Mesenchymal stem cell (in vitro differentiated cells and primary cell): ENCODE measurements at regions not wholly inside any gene's neighbourhood (a gene's known extent, or its start where the extent isn't known, plus 50 kb on each side); places are given as distances from the start of the nearest gene placed in this dataset.
A peak's percentile ranks its signal among the peaks of the same experiment; 100 is the strongest.

Source experiments
- DNase-seq: peaks from one replicate; pipeline ENCODE4 v3.0.0-alpha.2; 2013
- H2AFZ ChIP-seq: one replicate; pipeline ENCODE4 v1.6.1; 2013; ENCODE audit warnings: low read depth, mild to moderate bottlenecking, control low read depth, inconsistent platforms, low read length, moderate library complexity
- H2AK5ac ChIP-seq: 2 replicates; pipeline ENCODE4 v1.6.1; 2013; ENCODE audit warnings: low read length, moderate library complexity, mild to moderate bottlenecking, inconsistent platforms; ENCODE audit not compliant: severe bottlenecking
- H2BK120ac ChIP-seq: one replicate; pipeline ENCODE4 v1.6.1; 2013; ENCODE audit warnings: low read depth, mild to moderate bottlenecking, inconsistent platforms, low read length, moderate library complexity
- H2BK12ac ChIP-seq, 2 experiments: one replicate each; pipeline ENCODE4 v1.6.1; 2013; ENCODE audit warnings: inconsistent platforms in 2 of 2, low read length in 2 of 2, mild to moderate bottlenecking in 2 of 2, moderate library complexity in 2 of 2, control low read depth in 1 of 2
- H2BK15ac ChIP-seq: one replicate; pipeline ENCODE4 v1.6.1; 2013; ENCODE audit warnings: mild to moderate bottlenecking, low read depth, inconsistent platforms; ENCODE audit not compliant: poor library complexity, severe bottlenecking
- H2BK5ac ChIP-seq: 2 replicates; pipeline ENCODE4 v1.6.1; 2013; ENCODE audit warnings: low read depth, mild to moderate bottlenecking, low read length, control low read depth, inconsistent platforms; ENCODE audit not compliant: poor library complexity, severe bottlenecking
- H3K14ac ChIP-seq, 2 experiments: one replicate each; pipeline ENCODE4 v1.6.1; 2013; ENCODE audit warnings: inconsistent platforms in 2 of 2, low read length in 2 of 2, control low read depth in 1 of 2, mild to moderate bottlenecking in 1 of 2, moderate library complexity in 1 of 2
- H3K18ac ChIP-seq, 2 experiments: one replicate each; pipeline ENCODE4 v1.6.1; 2013; ENCODE audit warnings: inconsistent platforms in 2 of 2, low read length in 2 of 2, control low read depth in 1 of 2, low read depth in 1 of 2, mild to moderate bottlenecking in 1 of 2
- H3K23ac ChIP-seq, 2 experiments: one replicate each; pipeline ENCODE4 v1.6.1; 2013; ENCODE audit warnings: inconsistent platforms in 2 of 2, low read length in 2 of 2, mild to moderate bottlenecking in 2 of 2, moderate library complexity in 2 of 2, control low read depth in 1 of 2
- H3K27ac ChIP-seq: 2 replicates; pipeline ENCODE4 v1.5.1; 2013; ENCODE audit warnings: mild to moderate bottlenecking, moderate library complexity, low read length, control low read depth, inconsistent platforms; ENCODE audit not compliant: poor library complexity, severe bottlenecking
- H3K27me3 ChIP-seq, 2 experiments: 2 replicates each; pipeline versions ENCODE4 v1.6.1 to v1.7.0; 2013; ENCODE audit warnings: low read length in 2 of 2, mild to moderate bottlenecking in 2 of 2, moderate library complexity in 2 of 2, control low read depth in 1 of 2, inconsistent platforms in 1 of 2; ENCODE audit not compliant: control insufficient read depth in 1 of 2, insufficient read depth in 1 of 2
- H3K36me3 ChIP-seq, 2 experiments: 2 replicates each; pipeline versions ENCODE4 v1.6.1 to v1.7.0; 2013; ENCODE audit warnings: low read length in 2 of 2, control low read depth in 1 of 2, inconsistent platforms in 1 of 2, low read depth in 1 of 2, mild to moderate bottlenecking in 1 of 2; ENCODE audit not compliant: insufficient read depth in 2 of 2, control insufficient read depth in 1 of 2
- H3K4ac ChIP-seq, 2 experiments: one replicate each; pipeline ENCODE4 v1.6.1; 2013; ENCODE audit warnings: inconsistent platforms in 2 of 2, low read length in 2 of 2, mild to moderate bottlenecking in 2 of 2, moderate library complexity in 2 of 2, control low read depth in 1 of 2, low read depth in 1 of 2
- H3K4me1 ChIP-seq: 2 replicates; pipeline ENCODE4 v1.6.1; 2013; ENCODE audit warnings: low read depth, low read length, control low read depth; ENCODE audit not compliant: control insufficient read depth, insufficient read depth
- H3K4me2 ChIP-seq: 2 replicates; pipeline ENCODE4 v1.6.1; 2013; ENCODE audit warnings: low read length, mild to moderate bottlenecking, inconsistent platforms; ENCODE audit not compliant: poor library complexity, severe bottlenecking
- H3K4me3 ChIP-seq, 2 experiments: 2 replicates each; pipeline versions ENCODE4 v1.5.1 to v1.7.0; 2013; ENCODE audit warnings: low read length in 2 of 2, mild to moderate bottlenecking in 2 of 2, control low read depth in 1 of 2, low read depth in 1 of 2; ENCODE audit not compliant: insufficient read depth in 1 of 2
- H3K79me1 ChIP-seq: replicated peaks from 2 replicates; pipeline ENCODE4 v1.6.1; 2013; ENCODE audit warnings: mild to moderate bottlenecking, control low read depth, low read length, inconsistent platforms; ENCODE audit not compliant: poor library complexity, severe bottlenecking
- H3K9ac ChIP-seq: 2 replicates; pipeline ENCODE4 v1.7.0; 2013; ENCODE audit warnings: mild to moderate bottlenecking, low read length, moderate library complexity
- H3K9me3 ChIP-seq: 2 replicates; pipeline ENCODE4 v1.7.0; 2013; ENCODE audit warnings: mild to moderate bottlenecking, low read length; ENCODE audit not compliant: control insufficient read depth
- H4K8ac ChIP-seq: one replicate; pipeline ENCODE4 v1.6.1; 2013; ENCODE audit warnings: inconsistent platforms, mild to moderate bottlenecking, low read length, moderate library complexity
- H4K91ac ChIP-seq: one replicate; pipeline ENCODE4 v1.6.1; 2013; ENCODE audit warnings: mild to moderate bottlenecking, low read length, inconsistent platforms
- WGBS: methylation state at CpG from one replicate; pipeline ENCODE4 v1.1.7; 2013; ENCODE audit warnings: mixed read lengths; 5-methylcytosine and 5-hydroxymethylcytosine counted together

- Histone ChIP-seq H3K14ac (no peak overlapping the region), H3K27me3 (peaks cover 0 to 4% of the 10 kb centered on the region in 2 experiments), H2BK120ac (no peak overlapping the region), H3K18ac (no peak overlapping the region), H3K9me3 (no peaks in the 10 kb centered on the region), H2AFZ (no peak overlapping the region), H3K23ac (no peak overlapping the region), H3K4me2 (no peak overlapping the region), H2BK5ac (no peak overlapping the region), H3K4me3 (no peak overlapping the region), H3K9ac (no peak overlapping the region), H4K91ac (no peak overlapping the region), H2BK12ac (no peak overlapping the region), H3K27ac (no peak overlapping the region), H3K36me3 (no peaks in the 10 kb centered on the region), H2AK5ac (no peak overlapping the region), H4K8ac (no peak overlapping the region), H3K4ac (no peak overlapping the region), H2BK15ac (no peak overlapping the region), H3K79me1 (no peaks in the 10 kb centered on the region), H3K4me1 (no peaks in the 10 kb centered on the region)
- WGBS = 20% methylated on average over 1 of the region's 1 CpG
- DNase-seq = no peak
These were observed 470.5 kb upstream of the UBE2E2 start for GRCh38 chr3:22732641-22733040.

GRCh38 chr3:22734207-22734606 is 468.9 kb upstream of the UBE2E2 start:
- Histone ChIP-seq H3K9ac (no peak overlapping the region), H3K18ac (no peak overlapping the region), H3K4me1 (no peaks in the 10 kb centered on the region), H2BK12ac (no peak overlapping the region), H3K27me3 (no peaks in the 10 kb centered on the region), H2BK120ac (no peak overlapping the region), H2AFZ (no peak overlapping the region), H4K91ac (no peak overlapping the region), H2BK5ac (no peak overlapping the region), H3K4me3 (no peak overlapping the region), H3K27ac (no peak overlapping the region), H3K9me3 (no peaks in the 10 kb centered on the region), H3K36me3 (no peaks in the 10 kb centered on the region), H4K8ac (no peak overlapping the region), H2AK5ac (no peak overlapping the region), H3K4ac (no peak overlapping the region), H3K4me2 (no peak overlapping the region), H3K23ac (no peak overlapping the region), H3K79me1 (no peaks in the 10 kb centered on the region), H2BK15ac (no peak overlapping the region), H3K14ac (no peak overlapping the region)
- WGBS = no CpG with 5 or more reads among the region's 1 CpG
- DNase-seq = no peak

- Histone ChIP-seq H3K18ac (no peak overlapping the region), H3K27me3 (no peaks in the 10 kb centered on the region), H2BK5ac (no peak overlapping the region), H2AK5ac (no peak overlapping the region), H3K36me3 (no peaks in the 10 kb centered on the region), H3K4me1 (no peaks in the 10 kb centered on the region), H3K4me3 (no peak overlapping the region), H2BK120ac (no peak overlapping the region), H3K27ac (no peak overlapping the region), H3K14ac (no peak overlapping the region), H3K9ac (no peak overlapping the region), H3K23ac (no peak overlapping the region), H3K4me2 (no peak overlapping the region), H2BK12ac (no peak overlapping the region), H3K9me3 (no peaks in the 10 kb centered on the region), H3K79me1 (no peaks in the 10 kb centered on the region), H2BK15ac (no peak overlapping the region), H2AFZ (no peak overlapping the region), H4K8ac (no peak overlapping the region), H4K91ac (no peak overlapping the region), H3K4ac (no peak overlapping the region)
- DNase-seq = no peak
- WGBS = 100% methylated on average over 1 of the region's 2 CpGs
These were observed 468.4 kb upstream of the UBE2E2 start for GRCh38 chr3:22734756-22735155.

GRCh38 chr3:22735373-22735772 is 467.8 kb upstream of the UBE2E2 start:
- no peak overlapping the region for H4K91ac ChIP-seq
- no peak overlapping the region for H2BK15ac ChIP-seq

More at GRCh38 chr3:22735373-22735772, 467.8 kb upstream of the UBE2E2 start:
- H3K4ac ChIP-seq = no peak overlapping the region
- H2AK5ac ChIP-seq = no peak overlapping the region
- H3K36me3 ChIP-seq = no peaks in the 10 kb centered on the region
- H3K9ac ChIP-seq = no peak overlapping the region
- H3K27ac ChIP-seq = no peak overlapping the region
- no peak overlapping the region for H4K8ac ChIP-seq
- H3K23ac ChIP-seq = no peak overlapping the region
- no peaks in the 10 kb centered on the region for H3K79me1 ChIP-seq
- no peaks in the 10 kb centered on the region for H3K27me3 ChIP-seq
- H3K4me2 ChIP-seq = no peak overlapping the region
- H3K18ac ChIP-seq = peak overlapping the region in 1 of 2 experiments; percentile 21
- no peak overlapping the region for H3K4me3 ChIP-seq
- DNase-seq = no peak
- H2BK5ac ChIP-seq = no peak overlapping the region
- H2AFZ ChIP-seq = no peak overlapping the region
- no peaks in the 10 kb centered on the region for H3K9me3 ChIP-seq
- no peak overlapping the region for H2BK12ac ChIP-seq
- H3K14ac ChIP-seq = no peak overlapping the region
- H2BK120ac ChIP-seq = no peak overlapping the region
- H3K4me1 ChIP-seq = no peaks in the 10 kb centered on the region
